ENCODE measurements at regions not wholly inside any gene's neighbourhood (a gene's known extent, or its start where the extent isn't known, plus 50 kb on each side); places are given as distances from the start of the nearest gene placed in this dataset.

DNA sequence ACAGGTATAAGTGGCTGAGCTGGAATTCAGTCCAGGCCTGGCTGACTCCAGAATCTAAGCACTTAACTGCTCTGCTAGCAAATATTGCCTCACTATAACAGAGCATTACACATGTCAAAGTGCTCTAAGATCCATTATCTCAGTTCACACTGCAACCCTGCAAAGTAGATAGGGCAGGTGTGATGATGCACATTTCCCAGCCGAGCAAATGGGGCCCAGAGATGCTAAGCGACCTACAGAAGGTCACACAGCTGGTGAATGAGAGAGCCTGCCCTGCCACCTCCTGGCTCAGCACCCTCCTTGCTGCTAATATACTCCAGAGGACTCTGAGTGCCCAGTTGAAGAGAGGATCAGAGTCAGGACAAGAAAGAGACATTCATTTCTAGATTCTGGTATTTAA lies 73.6 kb upstream of the CCL1 start:
- TF ChIP-seq CTCF (IDR thresholded peaks at IDR 0.05): no peak
- TF ChIP-seq POLR2A (IDR thresholded peaks at IDR 0.05): no peak
- no peak for TF ChIP-seq POLR2AphosphoS5 (IDR thresholded peaks at IDR 0.05; ENCODE audit: insufficient read depth in 1 of 2, low read depth in 1 of 2)

Data from vagina (tissue), 2 donors.